GM19463 (cell line): ENCODE measurements at regions not wholly inside any gene's neighbourhood (a gene's known extent, or its start where the extent isn't known, plus 50 kb on each side); places are given as distances from the start of the nearest gene placed in this dataset.

Experiments
- ATAC-seq: cut with Tn5 transposase; IDR thresholded peaks from one replicate; pipeline ENCODE4 v1.9.1; 2021; ENCODE audit warnings: mild to moderate bottlenecking, moderate library complexity; ENCODE audit not compliant: unreplicated experiment

DNA sequence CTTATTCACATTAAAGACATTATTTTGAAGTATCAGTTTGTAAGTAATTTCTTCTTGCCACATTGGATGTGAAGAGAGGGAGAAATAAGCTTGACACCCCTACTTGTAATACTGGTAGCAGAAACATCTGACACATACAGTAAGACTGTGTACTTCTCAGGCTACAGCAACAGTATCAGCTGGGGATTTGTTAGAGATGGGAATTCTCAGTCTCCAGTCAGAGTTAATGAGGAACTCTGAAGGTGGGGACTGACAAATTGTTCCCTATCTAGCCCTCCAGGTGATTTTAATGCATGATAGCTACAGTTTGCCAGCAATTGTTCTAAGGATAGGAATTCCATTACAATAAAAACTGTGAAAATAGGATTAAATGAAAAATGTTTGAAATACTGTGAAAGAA is 524.8 kb downstream of the PRR16 start:
- no peak for ATAC-seq

GRCh38 chr5:120991569-120991968 is 527.5 kb downstream of the PRR16 start:
- no peak for ATAC-seq

DNA sequence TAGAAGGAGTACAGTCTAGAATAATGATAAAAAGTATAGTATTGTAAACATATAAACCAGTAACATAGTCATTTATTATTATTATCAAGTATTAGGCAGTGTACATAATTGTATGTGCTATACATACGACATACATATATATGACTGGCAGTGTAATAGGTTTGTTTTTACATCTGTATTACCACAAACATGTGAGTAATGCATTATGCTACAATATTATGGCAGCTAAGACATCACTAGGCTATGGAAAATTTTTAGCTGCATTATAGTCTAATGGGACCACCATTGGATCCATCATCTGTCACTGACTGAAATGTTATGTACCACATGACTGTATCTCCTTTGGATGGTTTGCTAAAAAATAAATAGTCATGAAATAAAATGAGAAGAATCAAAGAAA is 530.0 kb downstream of the PRR16 start:
- ATAC-seq, result no peak

- ATAC-seq, result no peak
Observed at GRCh38 chr5:120999550-120999949, 535.5 kb downstream of the PRR16 start.

- ATAC-seq, result no peak
Observed at GRCh38 chr5:121006217-121006616, 542.1 kb downstream of the PRR16 start.

- ATAC-seq, result no peak
Observed at GRCh38 chr5:121008041-121008440, 543.9 kb downstream of the PRR16 start.

- no peak for ATAC-seq
Observed at GRCh38 chr5:121009058-121009457, 545.0 kb downstream of the PRR16 start.

DNA sequence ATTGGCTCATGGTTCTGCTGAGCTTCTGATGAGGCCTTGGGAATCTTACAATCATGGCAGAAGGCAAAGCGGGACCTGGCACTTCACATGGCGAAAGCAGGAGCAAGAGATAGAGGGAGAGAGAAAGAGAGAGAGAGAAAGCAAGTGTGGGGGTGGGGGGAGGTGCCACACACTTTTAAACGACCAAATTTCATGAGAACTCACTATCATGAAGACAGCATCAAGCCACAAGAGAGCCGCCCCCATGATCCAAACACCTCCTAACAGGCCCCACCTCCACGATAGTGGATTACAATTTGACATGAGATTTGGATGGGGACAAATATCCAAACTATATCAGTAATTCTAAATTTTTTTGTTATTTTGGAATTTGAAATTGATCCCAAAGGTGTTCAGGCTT is 553.9 kb downstream of the PRR16 start:
- ATAC-seq, result no peak

DNA sequence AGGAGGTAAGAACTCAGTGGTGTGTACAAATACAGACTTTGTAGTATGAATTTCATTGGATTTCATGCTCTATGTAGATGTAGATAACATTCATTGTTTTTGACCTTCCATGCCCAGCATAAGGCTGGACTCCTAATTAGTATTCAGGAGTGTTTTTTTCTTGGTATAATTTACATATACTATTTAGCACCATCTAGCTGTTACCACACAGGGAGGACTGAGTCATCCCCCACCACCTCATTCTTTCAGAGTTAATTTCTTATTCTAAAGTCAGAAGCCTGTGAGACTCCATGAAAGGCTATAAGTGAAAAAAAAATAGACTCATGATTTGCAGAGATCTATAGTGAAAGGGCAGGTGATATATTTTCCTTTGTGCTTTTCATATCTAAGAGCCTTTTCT is 555.0 kb downstream of the PRR16 start:
- ATAC-seq, result no peak

- no peak for ATAC-seq
Observed at GRCh38 chr5:121019734-121020133, 555.6 kb downstream of the PRR16 start.

DNA sequence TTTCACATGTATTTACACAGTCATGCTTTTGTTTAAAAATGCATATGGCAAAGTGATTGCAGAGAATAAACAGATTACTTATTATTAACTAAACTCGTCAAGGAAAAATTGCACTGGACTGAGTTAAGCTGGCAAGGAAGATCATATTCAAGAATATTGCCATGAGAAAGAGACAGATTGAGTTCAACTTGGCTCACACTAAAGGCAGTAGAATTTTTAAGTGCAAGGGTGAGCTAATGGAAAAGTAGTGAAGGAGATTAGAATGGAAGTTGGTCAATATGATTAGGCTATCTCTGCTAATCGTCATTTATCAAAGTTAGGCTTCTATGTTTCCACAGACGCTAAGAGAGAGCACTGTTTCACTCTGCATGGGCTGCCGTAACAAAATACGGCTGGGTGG is 557.6 kb downstream of the PRR16 start:
- no peak for ATAC-seq

GRCh38 chr5:121024416-121025311 is 560.6 kb downstream of the PRR16 start:
- no peak for ATAC-seq

GRCh38 chr5:121025671-121026070 is 561.6 kb downstream of the PRR16 start:
- no peak for ATAC-seq

GRCh38 chr5:121027636-121028035 is 563.5 kb downstream of the PRR16 start:
- peak; percentile 65 for ATAC-seq

- ATAC-seq, result no peak
Observed at GRCh38 chr5:121029536-121030245, 565.6 kb downstream of the PRR16 start.

DNA sequence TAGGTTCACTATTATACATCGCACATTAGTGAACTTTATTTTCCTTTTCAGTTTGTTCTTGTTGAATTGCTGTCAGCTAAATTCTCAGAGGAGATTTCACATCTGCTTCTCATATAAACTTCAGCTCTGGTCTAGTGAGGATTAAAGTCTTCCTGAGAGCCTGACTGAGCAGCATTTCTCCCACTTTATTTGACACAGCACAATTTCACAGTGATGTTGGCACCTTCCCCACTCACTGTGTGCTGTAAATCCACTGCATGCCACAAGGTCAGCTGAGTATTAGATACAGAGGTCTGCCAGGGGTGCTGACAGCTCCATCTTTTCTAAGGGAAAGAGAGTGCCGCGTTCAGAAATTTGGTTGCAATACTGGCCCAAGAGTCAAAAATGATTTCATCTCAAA is 567.4 kb downstream of the PRR16 start:
- ATAC-seq, result no peak

GRCh38 chr5:121033334-121033733 is 569.2 kb downstream of the PRR16 start:
- no peak for ATAC-seq

DNA sequence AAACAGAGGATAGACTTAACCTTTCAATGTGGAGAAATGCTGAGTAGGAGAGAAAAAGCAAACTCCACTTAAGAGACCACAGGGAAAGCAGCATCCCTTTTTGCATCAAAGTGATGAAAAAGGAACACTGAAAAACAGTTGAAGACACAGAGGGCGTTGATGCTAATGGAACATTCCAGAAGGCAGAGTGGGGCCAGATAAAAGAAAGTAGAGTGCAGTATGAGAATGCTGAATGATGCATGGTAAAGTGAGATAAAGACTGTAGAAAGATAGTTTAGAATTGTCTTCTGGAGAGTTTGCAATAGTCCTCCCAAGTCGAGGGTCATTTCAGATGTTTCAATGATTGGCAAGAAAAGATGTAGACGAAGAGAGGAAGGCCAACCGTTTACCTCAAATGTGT is 574.3 kb downstream of the PRR16 start:
- ATAC-seq, result no peak

DNA sequence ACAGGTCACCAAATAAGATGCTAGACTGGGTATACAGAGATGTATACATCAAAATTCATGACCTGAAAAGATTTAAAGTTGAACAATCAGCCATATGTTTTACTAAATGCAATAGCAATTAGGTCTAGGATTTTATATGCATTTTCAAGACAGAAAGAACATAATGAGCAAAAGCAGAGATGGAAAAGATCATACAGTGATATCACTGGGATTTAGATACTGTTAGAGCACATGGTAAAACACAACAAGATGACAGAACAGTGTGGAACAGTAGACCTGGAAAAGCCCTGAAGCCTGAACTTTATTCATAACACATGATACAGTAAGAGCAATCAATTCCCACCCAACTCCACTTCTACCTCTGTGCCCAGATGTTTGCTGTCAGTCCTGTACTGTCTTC is 585.9 kb downstream of the PRR16 start:
- ATAC-seq, result no peak

- ATAC-seq, result no peak
Observed at GRCh38 chr5:121053055-121053985, 589.2 kb downstream of the PRR16 start.

DNA sequence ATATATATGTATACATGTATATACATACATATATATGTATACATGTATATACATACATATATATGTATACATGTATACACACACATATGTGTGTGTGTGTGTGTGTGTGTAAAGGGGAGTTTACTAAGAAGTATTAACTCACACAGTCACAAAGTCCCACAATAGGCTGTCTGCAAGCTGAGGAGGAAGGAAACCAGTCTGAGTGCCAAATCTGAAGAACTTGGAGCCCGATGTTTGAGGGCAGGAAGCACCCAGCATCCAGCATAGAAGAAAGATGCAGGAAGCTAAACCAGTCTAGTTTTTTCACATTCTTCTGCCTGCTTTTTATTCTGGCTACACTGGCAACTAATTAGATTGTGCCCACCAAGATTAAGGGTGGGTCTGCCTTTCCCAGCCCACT is 591.5 kb downstream of the PRR16 start:
- ATAC-seq, result no peak
